GM18520 (cell line): ENCODE measurements at regions not wholly inside any gene's neighbourhood (a gene's known extent, or its start where the extent isn't known, plus 50 kb on each side); places are given as distances from the start of the nearest gene placed in this dataset.
A peak's percentile ranks its signal among the peaks of the same experiment; 100 is the strongest.

Experiments used
- ATAC-seq: cut with Tn5 transposase; IDR thresholded peaks from one replicate; pipeline ENCODE4 v1.9.1; 2021; ENCODE audit not compliant: unreplicated experiment

- ATAC-seq: no peak
These were observed 68.3 kb upstream of the PRPS1 start for GRCh38 chrX:107560041-107560440.

- no peak for ATAC-seq
These were observed 67.3 kb upstream of the PRPS1 start for GRCh38 chrX:107560980-107561379.

GRCh38 chrX:107561468-107562215 lies 66.7 kb upstream of the PRPS1 start:
- ATAC-seq: no peak

- ATAC-seq: no peak
These were observed 65.8 kb upstream of the PRPS1 start for GRCh38 chrX:107562482-107562881.

- ATAC-seq: no peak
These were observed 64.5 kb upstream of the PRPS1 start for GRCh38 chrX:107563824-107564223.

GRCh38 chrX:107565015-107565414 lies 63.3 kb upstream of the PRPS1 start:
- ATAC-seq: no peak

GRCh38 chrX:107565931-107566603 lies 62.2 kb upstream of the PRPS1 start:
- no peak for ATAC-seq

GRCh38 chrX:107566604-107567262 lies 61.6 kb upstream of the PRPS1 start:
- no peak for ATAC-seq

- no peak for ATAC-seq
These were observed 60.9 kb upstream of the PRPS1 start for GRCh38 chrX:107567370-107567769.

GRCh38 chrX:107571296-107571998 lies 56.9 kb upstream of the PRPS1 start:
- no peak for ATAC-seq

- no peak for ATAC-seq
These were observed 55.3 kb upstream of the PRPS1 start for GRCh38 chrX:107573016-107573415.

- no peak for ATAC-seq
These were observed 54.1 kb upstream of the PRPS1 start for GRCh38 chrX:107574054-107574683.

GRCh38 chrX:107574711-107575110 lies 53.6 kb upstream of the PRPS1 start:
- ATAC-seq: no peak

- no peak for ATAC-seq
These were observed 51.9 kb upstream of the PRPS1 start for GRCh38 chrX:107576392-107576791.

GRCh38 chrX:107576841-107577240 lies 51.5 kb upstream of the PRPS1 start:
- ATAC-seq: peak; percentile 64

- ATAC-seq: no peak
These were observed 50.4 kb upstream of the PRPS1 start for GRCh38 chrX:107577933-107578332.
